ENCODE measurements at regions not wholly inside any gene's neighbourhood (a gene's known extent, or its start where the extent isn't known, plus 50 kb on each side); places are given as distances from the start of the nearest gene placed in this dataset.

GRCh38 chr2:122905431-122905830 lies 1119.7 kb upstream of the CNTNAP5 start:
- Mint-ChIP-seq H3K4me1 (ENCODE audit: insufficient read depth, unreplicated experiment) (no peaks in the 10 kb centered on the region), H3K4me3 (ENCODE audit: unreplicated experiment) (no peak overlapping the region), H3K36me3 (ENCODE audit: insufficient read depth, unreplicated experiment) (no peaks in the 10 kb centered on the region), H3K27ac (ENCODE audit: low read depth, unreplicated experiment) (no peak overlapping the region), H3K27me3 (ENCODE audit: insufficient read depth, unreplicated experiment) (no peaks in the 10 kb centered on the region), H3K9me3 (ENCODE audit: unreplicated experiment) (peaks cover 18% of the 10 kb centered on the region)
- ChIA-PET POLR2A (no interaction called here), CTCF (interaction anchor here (0.7 kb wide), 1 partner anchor 37 kb away, joined by 4 read pairs; no protein-coding TSS in a partner anchor)
- DNase-seq (ENCODE audit: unreplicated experiment) = no peak
- BruUV-seq (replicated peaks) = no TSS peak
- intact Hi-C loops (cut with micrococcal nuclease) = no loop called here
- no peak for TF ChIP-seq CTCF (IDR thresholded peaks at IDR 0.05; ENCODE audit: unreplicated experiment)

DNA sequence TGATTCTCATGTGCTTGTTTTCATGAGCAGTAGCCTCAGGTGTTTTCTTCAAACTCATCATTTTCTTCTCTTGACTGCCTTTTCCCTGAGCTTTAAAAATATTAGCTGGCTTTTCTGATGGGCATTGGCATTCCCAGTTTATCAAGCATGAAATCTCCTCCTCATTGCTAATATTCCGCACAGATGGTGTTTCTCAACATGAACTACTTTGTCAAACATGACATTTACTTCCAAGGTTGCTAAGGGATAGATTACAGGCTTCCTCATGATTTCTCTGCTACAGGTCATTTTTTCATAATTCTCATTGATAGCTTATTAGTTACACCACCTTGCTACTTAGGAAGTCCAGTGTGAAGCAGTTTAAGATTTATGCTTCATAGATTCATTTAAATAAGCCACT lies 1116.9 kb upstream of the CNTNAP5 start:
- intact Hi-C loops (cut with micrococcal nuclease) = no loop called here
- peaks cover 9% of the 10 kb centered on the region for H3K9me3 Mint-ChIP-seq (ENCODE audit: unreplicated experiment)
- no peak for TF ChIP-seq CTCF (IDR thresholded peaks at IDR 0.05; ENCODE audit: unreplicated experiment)
- H3K27me3 Mint-ChIP-seq (ENCODE audit: insufficient read depth, unreplicated experiment) = no peaks in the 10 kb centered on the region
- H3K4me3 Mint-ChIP-seq (ENCODE audit: unreplicated experiment) = no peak overlapping the region
- H3K4me1 Mint-ChIP-seq (ENCODE audit: insufficient read depth, unreplicated experiment) = no peaks in the 10 kb centered on the region
- CTCF ChIA-PET = interaction anchor here (1.0 kb wide), 1 partner anchor 9 kb away, joined by 4 read pairs; no protein-coding TSS in a partner anchor
- BruUV-seq (replicated peaks) = no TSS peak
- peaks cover 5% of the 10 kb centered on the region for H3K36me3 Mint-ChIP-seq (ENCODE audit: insufficient read depth, unreplicated experiment)
- POLR2A ChIA-PET = no interaction called here
- no peak for DNase-seq (ENCODE audit: unreplicated experiment)
- H3K27ac Mint-ChIP-seq (ENCODE audit: low read depth, unreplicated experiment) = no peak overlapping the region

GRCh38 chr2:122927197-122927596 lies 1097.9 kb upstream of the CNTNAP5 start:
- peaks cover 7% of the 10 kb centered on the region for H3K36me3 Mint-ChIP-seq (ENCODE audit: insufficient read depth, unreplicated experiment)
- H3K27ac Mint-ChIP-seq (ENCODE audit: low read depth, unreplicated experiment) = no peak overlapping the region
- no TSS peak for BruUV-seq (replicated peaks)
- H3K4me1 Mint-ChIP-seq (ENCODE audit: insufficient read depth, unreplicated experiment) = no peaks in the 10 kb centered on the region
- no peak for DNase-seq (ENCODE audit: unreplicated experiment)
- CTCF ChIA-PET = no interaction called here
- no peak for TF ChIP-seq CTCF (IDR thresholded peaks at IDR 0.05; ENCODE audit: unreplicated experiment)
- intact Hi-C loops (cut with micrococcal nuclease) = no loop called here
- no peaks in the 10 kb centered on the region for H3K27me3 Mint-ChIP-seq (ENCODE audit: insufficient read depth, unreplicated experiment)
- POLR2A ChIA-PET = no interaction called here
- H3K4me3 Mint-ChIP-seq (ENCODE audit: unreplicated experiment) = no peak overlapping the region
- peaks cover 9% of the 10 kb centered on the region for H3K9me3 Mint-ChIP-seq (ENCODE audit: unreplicated experiment)

GRCh38 chr2:122927710-122928557 lies 1097.2 kb upstream of the CNTNAP5 start:
- DNase-seq (ENCODE audit: unreplicated experiment) = no peak
- intact Hi-C loops (cut with micrococcal nuclease) = no loop called here
- Mint-ChIP-seq H3K9me3 (ENCODE audit: unreplicated experiment) (peaks cover 9% of the 10 kb centered on the region), H3K36me3 (ENCODE audit: insufficient read depth, unreplicated experiment) (peaks cover 7% of the 10 kb centered on the region), H3K27ac (ENCODE audit: low read depth, unreplicated experiment) (no peak overlapping the region), H3K27me3 (ENCODE audit: insufficient read depth, unreplicated experiment) (no peaks in the 10 kb centered on the region), H3K4me3 (ENCODE audit: unreplicated experiment) (no peak overlapping the region), H3K4me1 (ENCODE audit: insufficient read depth, unreplicated experiment) (no peaks in the 10 kb centered on the region)
- ChIA-PET CTCF (no interaction called here), POLR2A (no interaction called here)
- no TSS peak for BruUV-seq (replicated peaks)
- no peak for TF ChIP-seq CTCF (IDR thresholded peaks at IDR 0.05; ENCODE audit: unreplicated experiment)
